Ishikawa (cell line): ENCODE measurements at regions not wholly inside any gene's neighbourhood (a gene's known extent, or its start where the extent isn't known, plus 50 kb on each side); places are given as distances from the start of the nearest gene placed in this dataset.

Source experiments
- CEBPB ChIP-seq: IDR thresholded peaks from 2 replicates; pipeline ENCODE4 v1.6.1; 2012
- CREB1 ChIP-seq: IDR thresholded peaks from 2 replicates; pipeline ENCODE4 v1.6.1; 2012; ENCODE audit warnings: low read depth
- EGR1 ChIP-seq: IDR thresholded peaks from 2 replicates; pipeline ENCODE4 v1.6.1; 2012
- EP300 ChIP-seq: IDR thresholded peaks from 2 replicates; pipeline ENCODE4 v1.6.1; 2012; ENCODE audit warnings: borderline replicate concordance
- FOXM1 ChIP-seq: IDR thresholded peaks from 2 replicates; pipeline ENCODE4 v1.6.1; 2012; ENCODE audit warnings: low read depth, borderline replicate concordance
- NFIC ChIP-seq: IDR thresholded peaks from 2 replicates; pipeline ENCODE4 v1.6.1; 2012
- RAD21 ChIP-seq: IDR thresholded peaks from 2 replicates; pipeline ENCODE4 v1.6.1; 2012; ENCODE audit warnings: low read depth
- TAF1 ChIP-seq: IDR thresholded peaks from 2 replicates; pipeline ENCODE4 v1.6.1; 2012; ENCODE audit warnings: low read depth, mild to moderate bottlenecking
- TCF12 ChIP-seq: IDR thresholded peaks from 2 replicates; pipeline ENCODE4 v1.6.1; 2012; ENCODE audit warnings: low read depth
- TEAD4 ChIP-seq: IDR thresholded peaks from 2 replicates; pipeline ENCODE4 v1.6.1; 2012
- YY1 ChIP-seq: IDR thresholded peaks from 2 replicates; pipeline ENCODE4 v1.6.1; 2012; ENCODE audit warnings: low read depth
- ZBTB7A ChIP-seq: IDR thresholded peaks from 2 replicates; pipeline ENCODE4 v1.6.1; 2012; ENCODE audit warnings: low read depth
- TF ChIP-seq, protein P1 (sequence below): IDR thresholded peaks from 2 replicates; pipeline ENCODE4 v1.6.1; 2012
- TF ChIP-seq, protein P2 (sequence below): IDR thresholded peaks from 2 replicates; pipeline ENCODE4 v1.6.1; 2012; ENCODE audit warnings: low read depth, mild to moderate bottlenecking
- TF ChIP-seq, protein P3 (sequence below): IDR thresholded peaks from 2 replicates; pipeline ENCODE4 v1.6.1; 2012

DNA sequence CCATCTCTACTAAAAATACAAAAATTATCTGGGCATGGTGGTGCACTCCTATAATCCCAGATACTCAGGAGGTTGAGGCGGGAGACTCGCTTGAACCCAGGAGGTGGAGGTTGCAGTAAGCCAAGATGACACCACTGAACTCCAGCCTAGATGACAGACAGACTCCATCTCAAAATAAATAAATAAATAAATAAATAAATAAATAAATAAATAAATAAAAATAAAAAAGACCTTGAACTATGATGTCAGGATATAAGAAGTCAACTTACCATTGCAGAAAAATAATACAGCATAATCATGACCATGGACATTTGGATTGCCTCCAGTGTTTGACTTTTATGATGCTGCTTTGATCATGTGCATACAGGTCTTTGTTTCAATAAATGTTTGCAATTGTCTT is 484.3 kb upstream of the ROBO1 start:
- TF ChIP-seq, protein P1, sequence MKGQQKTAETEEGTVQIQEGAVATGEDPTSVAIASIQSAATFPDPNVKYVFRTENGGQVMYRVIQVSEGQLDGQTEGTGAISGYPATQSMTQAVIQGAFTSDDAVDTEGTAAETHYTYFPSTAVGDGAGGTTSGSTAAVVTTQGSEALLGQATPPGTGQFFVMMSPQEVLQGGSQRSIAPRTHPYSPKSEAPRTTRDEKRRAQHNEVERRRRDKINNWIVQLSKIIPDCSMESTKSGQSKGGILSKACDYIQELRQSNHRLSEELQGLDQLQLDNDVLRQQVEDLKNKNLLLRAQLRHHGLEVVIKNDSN: no peak
- TF ChIP-seq, protein P2, sequence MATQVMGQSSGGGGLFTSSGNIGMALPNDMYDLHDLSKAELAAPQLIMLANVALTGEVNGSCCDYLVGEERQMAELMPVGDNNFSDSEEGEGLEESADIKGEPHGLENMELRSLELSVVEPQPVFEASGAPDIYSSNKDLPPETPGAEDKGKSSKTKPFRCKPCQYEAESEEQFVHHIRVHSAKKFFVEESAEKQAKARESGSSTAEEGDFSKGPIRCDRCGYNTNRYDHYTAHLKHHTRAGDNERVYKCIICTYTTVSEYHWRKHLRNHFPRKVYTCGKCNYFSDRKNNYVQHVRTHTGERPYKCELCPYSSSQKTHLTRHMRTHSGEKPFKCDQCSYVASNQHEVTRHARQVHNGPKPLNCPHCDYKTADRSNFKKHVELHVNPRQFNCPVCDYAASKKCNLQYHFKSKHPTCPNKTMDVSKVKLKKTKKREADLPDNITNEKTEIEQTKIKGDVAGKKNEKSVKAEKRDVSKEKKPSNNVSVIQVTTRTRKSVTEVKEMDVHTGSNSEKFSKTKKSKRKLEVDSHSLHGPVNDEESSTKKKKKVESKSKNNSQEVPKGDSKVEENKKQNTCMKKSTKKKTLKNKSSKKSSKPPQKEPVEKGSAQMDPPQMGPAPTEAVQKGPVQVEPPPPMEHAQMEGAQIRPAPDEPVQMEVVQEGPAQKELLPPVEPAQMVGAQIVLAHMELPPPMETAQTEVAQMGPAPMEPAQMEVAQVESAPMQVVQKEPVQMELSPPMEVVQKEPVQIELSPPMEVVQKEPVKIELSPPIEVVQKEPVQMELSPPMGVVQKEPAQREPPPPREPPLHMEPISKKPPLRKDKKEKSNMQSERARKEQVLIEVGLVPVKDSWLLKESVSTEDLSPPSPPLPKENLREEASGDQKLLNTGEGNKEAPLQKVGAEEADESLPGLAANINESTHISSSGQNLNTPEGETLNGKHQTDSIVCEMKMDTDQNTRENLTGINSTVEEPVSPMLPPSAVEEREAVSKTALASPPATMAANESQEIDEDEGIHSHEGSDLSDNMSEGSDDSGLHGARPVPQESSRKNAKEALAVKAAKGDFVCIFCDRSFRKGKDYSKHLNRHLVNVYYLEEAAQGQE: no peak
- TF ChIP-seq YY1: no peak
- TF ChIP-seq RAD21: no peak
- no peak for TF ChIP-seq ZBTB7A
- no peak for TF ChIP-seq TCF12
- TF ChIP-seq TAF1: no peak
- TF ChIP-seq NFIC: no peak
- no peak for TF ChIP-seq TEAD4
- TF ChIP-seq FOXM1: no peak
- TF ChIP-seq, protein P3, sequence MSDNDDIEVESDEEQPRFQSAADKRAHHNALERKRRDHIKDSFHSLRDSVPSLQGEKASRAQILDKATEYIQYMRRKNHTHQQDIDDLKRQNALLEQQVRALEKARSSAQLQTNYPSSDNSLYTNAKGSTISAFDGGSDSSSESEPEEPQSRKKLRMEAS: no peak
- no peak for TF ChIP-seq EP300
- TF ChIP-seq CEBPB: no peak

DNA sequence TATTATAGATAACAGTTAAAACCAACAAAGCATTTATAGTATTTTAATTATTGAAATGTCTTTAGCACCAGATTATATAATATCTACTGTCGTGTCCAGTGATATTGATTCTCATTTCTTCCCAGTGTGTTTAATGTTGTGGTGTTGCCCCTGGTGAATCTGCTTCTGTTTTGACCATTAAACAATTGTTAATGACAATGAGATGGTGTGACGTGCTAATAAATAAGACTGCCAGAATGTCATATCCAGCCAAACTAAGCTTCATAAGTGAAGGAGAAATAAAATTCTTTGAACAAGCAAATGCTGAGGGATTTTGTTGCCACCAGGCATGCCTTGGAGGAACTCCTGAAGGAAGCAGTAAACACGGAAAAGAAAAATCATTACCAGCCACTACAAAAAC is 480.0 kb upstream of the ROBO1 start:
- TF ChIP-seq EGR1: no peak
- TF ChIP-seq TCF12: no peak
- no peak for TF ChIP-seq CEBPB
- no peak for TF ChIP-seq NFIC
- TF ChIP-seq, protein P2: no peak
- TF ChIP-seq CREB1: no peak
- TF ChIP-seq ZBTB7A: no peak
- TF ChIP-seq RAD21: no peak
- TF ChIP-seq, protein P1: no peak
- no peak for TF ChIP-seq TEAD4
- no peak for TF ChIP-seq EP300
- TF ChIP-seq, protein P3: no peak
- TF ChIP-seq TAF1: no peak
- TF ChIP-seq YY1: no peak

DNA sequence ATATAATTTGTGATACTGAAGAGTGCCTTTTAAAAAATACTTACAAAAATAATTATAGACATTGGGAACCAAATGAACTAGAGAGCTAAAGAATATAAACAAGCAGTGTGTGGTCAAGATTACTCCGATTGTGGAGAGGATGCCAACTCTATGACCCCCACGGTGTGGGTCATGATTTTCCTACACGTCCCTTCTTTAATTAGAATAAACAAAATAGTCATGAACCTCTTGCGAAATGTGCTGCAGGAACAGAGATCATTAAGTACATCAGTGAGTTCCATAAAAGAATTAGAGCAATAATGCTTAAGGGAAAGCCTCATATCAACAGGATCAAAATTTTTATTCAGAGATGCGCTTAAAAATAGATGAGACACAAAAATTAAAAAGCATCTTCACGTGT is 476.6 kb upstream of the ROBO1 start:
- TF ChIP-seq ZBTB7A (no peak), TCF12 (no peak), TAF1 (no peak), CREB1 (no peak), CEBPB (no peak), FOXM1 (no peak)
- TF ChIP-seq, protein P2: no peak
- TF ChIP-seq, protein P1: no peak

DNA sequence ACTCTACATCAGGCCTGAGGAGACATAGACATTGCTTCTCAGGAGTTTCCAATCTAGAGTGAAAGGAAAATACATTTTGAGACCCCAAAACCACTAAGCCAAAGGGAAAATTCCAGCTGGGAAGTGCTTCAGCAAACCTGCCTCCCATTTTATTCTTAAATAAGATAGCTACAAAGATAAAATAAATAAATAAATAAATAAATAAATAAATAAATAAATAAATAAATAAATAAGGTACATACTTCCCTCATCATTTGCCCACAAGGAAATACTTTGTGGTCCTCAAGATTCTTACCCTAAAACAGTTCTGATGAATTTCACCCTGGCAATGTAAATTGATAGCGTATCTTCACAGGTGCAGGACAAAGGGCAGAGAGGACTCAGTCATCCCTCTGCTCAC is 474.0 kb upstream of the ROBO1 start:
- TF ChIP-seq TCF12 (no peak), EGR1 (no peak), RAD21 (no peak), TEAD4 (no peak)

DNA sequence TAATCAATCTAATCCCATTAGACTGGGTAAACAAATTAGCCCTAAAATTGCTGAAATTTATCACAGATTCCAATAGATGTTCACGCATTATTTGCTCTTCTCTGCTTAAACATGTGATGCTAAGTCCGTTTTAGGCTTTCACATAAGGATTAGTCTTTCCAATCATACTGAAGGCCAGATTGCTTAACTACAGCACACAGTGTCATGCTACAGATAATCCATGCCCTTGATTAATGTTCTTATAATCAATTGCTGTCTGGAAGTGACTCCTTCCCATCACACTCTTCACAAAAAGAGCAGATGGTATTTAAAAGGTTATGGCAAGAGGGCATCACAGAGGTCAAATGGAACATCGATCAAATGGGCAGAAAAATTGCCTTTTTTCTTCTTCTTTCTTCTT is 471.5 kb upstream of the ROBO1 start:
- TF ChIP-seq EGR1: no peak
- TF ChIP-seq EP300: no peak
